ENCODE measurements at regions not wholly inside any gene's neighbourhood (a gene's known extent, or its start where the extent isn't known, plus 50 kb on each side); places are given as distances from the start of the nearest gene placed in this dataset.

- DNase-seq, result no peak
Measured at GRCh38 chr15:46567968-46568367, 933.1 kb downstream of the SQOR start.

GRCh38 chr15:46569781-46570180, 935.0 kb downstream of the SQOR start:
- no peak for DNase-seq

DNA sequence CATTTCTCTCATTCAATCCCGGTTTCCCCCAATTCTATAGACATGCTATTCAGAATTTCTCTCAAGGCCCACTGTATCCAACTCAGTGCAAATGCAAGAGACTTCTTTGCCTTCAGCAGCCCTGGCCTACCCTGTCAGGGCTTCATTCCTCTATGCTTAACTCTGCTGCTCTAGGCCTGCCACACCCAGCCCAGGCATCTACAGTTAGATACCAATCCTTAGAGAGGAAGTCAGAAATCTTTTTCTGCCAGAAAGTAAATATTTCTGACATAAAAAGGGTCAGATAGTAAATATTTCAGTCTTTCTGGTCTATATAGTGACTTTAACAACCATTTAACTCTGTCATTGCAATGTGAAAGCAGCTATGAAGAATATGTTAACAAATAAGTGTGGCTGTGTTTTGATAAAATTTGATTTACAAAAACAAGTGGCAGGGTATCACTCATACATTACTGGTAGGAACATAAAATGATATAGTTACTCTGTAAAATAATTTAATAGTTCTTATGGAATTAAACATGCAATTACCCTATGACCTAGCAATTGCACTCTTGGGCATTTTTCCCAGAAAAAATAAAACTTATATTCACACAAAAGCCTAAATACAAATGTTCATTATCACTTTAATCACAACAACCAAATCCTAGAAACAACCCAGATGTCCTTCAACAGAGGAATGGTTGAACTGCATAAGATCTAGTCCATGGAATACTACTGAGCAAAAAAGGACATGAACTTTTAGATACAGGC, 942.0 kb downstream of the SQOR start:
- DNase-seq, result no peak

DNA sequence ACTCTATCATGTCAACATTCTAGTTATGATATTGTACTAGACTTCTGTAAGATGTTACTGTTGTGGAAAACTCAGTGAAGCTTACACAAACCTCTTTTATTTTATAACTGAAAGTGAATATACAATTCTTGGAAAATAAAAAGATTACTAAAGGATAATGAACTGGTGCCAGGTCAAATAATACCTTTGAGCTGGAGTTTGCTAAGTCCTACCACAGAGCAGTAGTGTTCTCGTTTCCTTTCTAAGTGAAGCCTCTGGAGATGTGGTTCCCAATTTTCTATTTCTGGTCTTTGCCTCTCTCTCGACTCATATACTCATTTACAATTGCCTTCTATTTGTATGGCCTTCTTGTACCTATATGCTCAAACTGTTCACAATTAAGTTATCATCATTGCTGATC, 942.9 kb downstream of the SQOR start:
- no peak for DNase-seq

- DNase-seq, result no peak
Measured at GRCh38 chr15:46580487-46580886, 945.7 kb downstream of the SQOR start.

GRCh38 chr15:46580924-46581323, 946.1 kb downstream of the SQOR start:
- no peak for DNase-seq

GRCh38 chr15:46589088-46589487, 954.3 kb downstream of the SQOR start:
- DNase-seq, result no peak

DNA sequence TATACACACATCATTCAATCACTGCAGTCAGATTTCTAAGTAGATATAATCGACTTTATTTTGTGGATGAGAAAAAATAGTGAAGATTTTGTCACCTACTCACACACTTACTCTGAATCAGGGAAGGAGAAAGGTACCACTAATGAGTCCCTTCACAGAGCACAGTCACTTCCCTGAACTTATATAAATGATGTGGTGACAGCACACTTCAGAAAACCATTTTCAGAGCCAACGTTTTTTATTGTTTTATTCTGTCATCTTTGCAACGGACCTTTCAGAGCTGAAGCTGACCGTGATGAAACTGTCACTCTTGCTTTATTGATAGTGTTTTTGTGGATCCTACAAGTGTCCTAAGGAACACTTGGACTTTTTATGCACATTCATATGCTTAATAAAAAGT, 956.6 kb downstream of the SQOR start:
- DNase-seq, result no peak

DNA sequence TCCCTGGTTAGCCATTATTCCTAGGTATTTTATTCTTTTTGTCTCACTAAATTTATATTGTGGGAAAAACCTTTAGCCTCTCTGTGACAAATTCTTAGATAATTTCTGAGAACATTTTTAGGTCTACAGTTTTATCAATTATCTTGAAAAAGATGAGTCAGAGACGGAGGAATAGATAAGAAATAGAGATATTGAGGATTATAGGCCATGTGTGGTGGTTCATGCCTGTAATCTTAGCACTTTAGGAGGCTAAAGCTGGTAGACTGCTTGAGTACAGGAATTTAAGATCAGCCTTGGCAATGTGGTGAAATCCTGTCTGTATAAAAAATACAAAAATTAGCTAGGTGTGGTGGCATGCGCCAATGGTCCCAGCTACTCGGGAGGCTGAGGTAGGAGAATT, 960.2 kb downstream of the SQOR start:
- no peak for DNase-seq

- no peak for DNase-seq
Measured at GRCh38 chr15:46607077-46607476, 972.2 kb downstream of the SQOR start.

DNA sequence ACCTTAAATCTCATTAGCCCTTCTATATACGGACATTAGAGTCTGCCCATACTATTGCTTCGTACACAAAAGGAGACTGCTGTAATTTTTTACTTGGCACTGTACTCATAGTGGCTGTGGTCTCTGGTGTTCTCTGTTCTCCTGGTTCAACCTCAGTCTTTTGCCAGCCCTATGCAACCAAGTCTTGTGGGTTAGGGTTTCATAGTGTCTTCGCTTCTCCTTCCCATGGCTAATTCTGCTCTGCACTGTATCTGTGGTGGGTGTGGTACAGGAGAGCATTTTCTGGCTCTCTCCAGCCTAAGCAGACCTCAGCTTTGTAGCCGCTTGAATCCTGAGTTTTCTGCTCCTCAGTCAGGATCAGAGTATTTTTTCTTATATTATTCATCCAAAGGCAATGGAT, 981.2 kb downstream of the SQOR start:
- no peak for DNase-seq

- DNase-seq, result no peak
Measured at GRCh38 chr15:46617507-46617906, 982.7 kb downstream of the SQOR start.

GRCh38 chr15:46618984-46619383, 984.2 kb downstream of the SQOR start:
- DNase-seq, result no peak

GRCh38 chr15:46620392-46621013, 985.7 kb downstream of the SQOR start:
- no peak for DNase-seq

- DNase-seq, result no peak
Measured at GRCh38 chr15:46622851-46623250, 988.0 kb downstream of the SQOR start.

GRCh38 chr15:46636206-46636605, 1001.4 kb downstream of the SQOR start:
- no peak for DNase-seq

GRCh38 chr15:46644501-46645481, 1010.0 kb downstream of the SQOR start:
- DNase-seq, result no peak

DNA sequence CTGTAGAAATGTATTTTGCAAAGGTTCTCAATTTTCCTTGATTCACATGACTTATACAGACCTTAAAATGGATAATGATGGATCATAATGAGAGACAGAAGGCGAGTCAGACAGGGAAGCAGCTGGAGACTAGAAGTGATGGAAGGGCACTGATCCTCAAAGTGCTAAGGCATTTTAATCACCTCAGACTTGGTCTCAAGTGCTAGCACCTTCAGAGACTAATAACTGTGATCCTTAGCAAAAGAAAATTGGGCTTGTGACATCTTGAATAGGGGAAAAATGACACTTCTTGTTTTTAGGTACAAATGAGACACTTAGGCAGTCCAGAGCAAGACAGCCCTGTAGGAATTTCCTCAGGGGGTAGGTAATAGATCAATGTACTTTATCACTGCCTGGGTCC, 1011.7 kb downstream of the SQOR start:
- no peak for DNase-seq

- DNase-seq, result no peak
Measured at GRCh38 chr15:46647046-46647445, 1012.2 kb downstream of the SQOR start.

GRCh38 chr15:46652266-46652665, 1017.4 kb downstream of the SQOR start:
- no peak for DNase-seq

- DNase-seq, result no peak
Measured at GRCh38 chr15:46654993-46655392, 1020.2 kb downstream of the SQOR start.

DNA sequence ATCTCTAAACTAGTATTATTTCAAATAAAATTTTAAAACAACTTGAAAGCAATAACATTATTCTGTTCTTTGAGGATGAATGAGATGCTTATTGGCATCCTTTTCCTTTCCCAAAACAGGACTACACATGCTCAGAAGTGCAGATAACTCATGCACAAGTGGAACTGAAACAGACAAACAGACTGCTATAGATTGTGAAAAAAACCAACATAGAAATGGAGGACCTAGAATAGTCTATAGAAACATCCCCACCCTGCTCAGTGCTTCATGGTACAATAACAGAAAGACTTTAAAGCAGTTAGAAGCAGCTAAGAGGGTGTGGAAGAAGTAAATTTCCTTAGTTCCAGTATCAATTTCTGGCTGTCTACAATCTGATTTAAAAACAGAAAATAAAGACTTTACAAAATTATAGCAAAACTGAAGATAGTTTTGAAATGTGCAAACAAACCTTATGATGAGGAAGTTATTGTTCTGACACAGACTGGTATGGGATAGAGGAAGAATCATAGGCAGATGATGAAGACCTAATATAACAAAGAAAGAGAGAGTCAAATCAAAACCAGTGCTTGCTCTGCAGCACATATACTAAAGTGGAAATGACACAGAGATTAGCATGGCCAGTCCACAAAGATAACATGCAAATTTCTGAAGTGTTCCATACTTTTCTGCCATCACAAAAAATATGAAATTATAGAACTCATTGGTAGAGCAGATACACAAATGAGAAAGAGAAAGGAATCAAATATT, 1025.4 kb downstream of the SQOR start:
- no peak for DNase-seq

- DNase-seq, result no peak
Measured at GRCh38 chr15:46670258-46670657, 1035.4 kb downstream of the SQOR start.
